ENCODE measurements at regions not wholly inside any gene's neighbourhood (a gene's known extent, or its start where the extent isn't known, plus 50 kb on each side); places are given as distances from the start of the nearest gene placed in this dataset.

DNA sequence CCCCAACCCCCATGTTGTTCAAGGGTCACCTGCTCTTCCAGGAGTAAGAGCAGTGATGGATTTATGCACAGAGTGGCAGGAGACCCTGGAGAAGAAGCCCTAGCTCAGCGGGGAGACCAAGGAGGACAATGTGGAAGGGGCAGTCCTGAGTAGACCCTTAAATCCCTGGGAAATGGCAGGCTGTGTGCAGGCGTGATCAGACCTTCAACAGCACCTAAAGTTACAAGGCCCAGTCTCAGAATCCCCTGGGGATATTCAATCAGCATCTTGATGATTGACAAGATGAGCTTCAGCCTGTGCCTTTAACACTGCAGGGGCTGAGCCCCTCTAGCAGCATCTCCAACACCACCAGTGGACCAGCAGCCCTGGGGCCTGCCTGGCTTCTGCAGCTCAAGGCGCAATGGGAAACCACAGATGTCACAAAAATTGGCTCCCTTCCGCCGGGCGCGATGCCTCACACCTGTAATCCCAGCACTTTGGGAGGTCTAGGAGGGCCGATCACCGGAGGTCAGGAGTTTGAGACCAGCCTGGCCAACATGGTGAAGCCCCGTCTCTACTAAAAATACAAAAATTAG, 60.4 kb downstream of the IRF2BP2 start:
- no peaks in the 10 kb centered on the region for H3K4me1 ChIP-seq (ENCODE audit: control insufficient read depth in 2 of 2, insufficient read depth in 2 of 2, low read length in 2 of 2)
- H3K79me2 ChIP-seq (ENCODE audit: control insufficient read depth, insufficient read depth, low read length), result no peaks in the 10 kb centered on the region
- TF ChIP-seq, protein P1, sequence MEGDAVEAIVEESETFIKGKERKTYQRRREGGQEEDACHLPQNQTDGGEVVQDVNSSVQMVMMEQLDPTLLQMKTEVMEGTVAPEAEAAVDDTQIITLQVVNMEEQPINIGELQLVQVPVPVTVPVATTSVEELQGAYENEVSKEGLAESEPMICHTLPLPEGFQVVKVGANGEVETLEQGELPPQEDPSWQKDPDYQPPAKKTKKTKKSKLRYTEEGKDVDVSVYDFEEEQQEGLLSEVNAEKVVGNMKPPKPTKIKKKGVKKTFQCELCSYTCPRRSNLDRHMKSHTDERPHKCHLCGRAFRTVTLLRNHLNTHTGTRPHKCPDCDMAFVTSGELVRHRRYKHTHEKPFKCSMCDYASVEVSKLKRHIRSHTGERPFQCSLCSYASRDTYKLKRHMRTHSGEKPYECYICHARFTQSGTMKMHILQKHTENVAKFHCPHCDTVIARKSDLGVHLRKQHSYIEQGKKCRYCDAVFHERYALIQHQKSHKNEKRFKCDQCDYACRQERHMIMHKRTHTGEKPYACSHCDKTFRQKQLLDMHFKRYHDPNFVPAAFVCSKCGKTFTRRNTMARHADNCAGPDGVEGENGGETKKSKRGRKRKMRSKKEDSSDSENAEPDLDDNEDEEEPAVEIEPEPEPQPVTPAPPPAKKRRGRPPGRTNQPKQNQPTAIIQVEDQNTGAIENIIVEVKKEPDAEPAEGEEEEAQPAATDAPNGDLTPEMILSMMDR (IDR thresholded peaks at IDR 0.05), result no peak
- TF ChIP-seq EZH2 (IDR thresholded peaks at IDR 0.05; ENCODE audit: borderline replicate concordance, insufficient read depth, low read depth, low read length, poor library complexity, severe bottlenecking), result no peak
- Mint-ChIP-seq H3K27me3 (peaks cover 14% of the 10 kb centered on the region), H3K27ac (no peak overlapping the region), H3K4me1 (no peaks in the 10 kb centered on the region), H3K9me3 (ENCODE audit: insufficient read depth) (no peaks in the 10 kb centered on the region), H3K4me3 (no peak overlapping the region)
- no peaks in the 10 kb centered on the region for H3K36me3 ChIP-seq (replicated peaks in 1 of 2; ENCODE audit: control extremely low read depth in 1 of 2, control insufficient read depth in 1 of 2, extremely low read depth in 1 of 2, insufficient read depth in 2 of 2, low read length in 1 of 2)
- no peak overlapping the region for H2AFZ ChIP-seq (ENCODE audit: insufficient read depth, low read depth, low read length, poor library complexity, severe bottlenecking)
- ATAC-seq (ENCODE audit: low read depth), result no peak
- H3K27ac ChIP-seq (ENCODE audit: low read length in 2 of 2), result no peak overlapping the region
- CTCF ChIA-PET, result interaction anchor here (0.6 kb wide), 1 partner anchor 43 kb away, joined by 3 read pairs; no protein-coding TSS in a partner anchor
- WGBS (ENCODE audit: insufficient coverage), result 96% methylated on average over 10 of the region's 10 CpGs
- no peak overlapping the region for H3K4me2 ChIP-seq (replicated peaks; ENCODE audit: low read depth, low read length, poor library complexity, severe bottlenecking)
- H4K20me1 ChIP-seq (ENCODE audit: control insufficient read depth, insufficient read depth, low read length, poor library complexity, severe bottlenecking), result no peaks in the 10 kb centered on the region
- H3K9me3 ChIP-seq (ENCODE audit: control extremely low read depth in 1 of 3, control insufficient read depth in 2 of 3, insufficient read depth in 1 of 3, low read length in 2 of 3), result no peaks in the 10 kb centered on the region
- intact Hi-C loops (cut with micrococcal nuclease), result no loop called here
- H3K9ac ChIP-seq (ENCODE audit: low read length), result no peak overlapping the region
- POLR2A ChIA-PET, result no interaction called here
- no peak overlapping the region for H3K4me3 ChIP-seq (ENCODE audit: control extremely low read depth in 1 of 5, extremely low read depth in 1 of 5, insufficient read depth in 1 of 5, low read depth in 2 of 5, low read length in 4 of 5)
- DNase-seq, result no peak
- peaks cover 0 to 4% (median 0%) of the 10 kb centered on the region in 4 experiments for H3K27me3 ChIP-seq (replicated peaks in 1 of 4; ENCODE audit: control extremely low read depth in 1 of 4, control insufficient read depth in 3 of 4, insufficient read depth in 4 of 4, low read length in 3 of 4)

DNA sequence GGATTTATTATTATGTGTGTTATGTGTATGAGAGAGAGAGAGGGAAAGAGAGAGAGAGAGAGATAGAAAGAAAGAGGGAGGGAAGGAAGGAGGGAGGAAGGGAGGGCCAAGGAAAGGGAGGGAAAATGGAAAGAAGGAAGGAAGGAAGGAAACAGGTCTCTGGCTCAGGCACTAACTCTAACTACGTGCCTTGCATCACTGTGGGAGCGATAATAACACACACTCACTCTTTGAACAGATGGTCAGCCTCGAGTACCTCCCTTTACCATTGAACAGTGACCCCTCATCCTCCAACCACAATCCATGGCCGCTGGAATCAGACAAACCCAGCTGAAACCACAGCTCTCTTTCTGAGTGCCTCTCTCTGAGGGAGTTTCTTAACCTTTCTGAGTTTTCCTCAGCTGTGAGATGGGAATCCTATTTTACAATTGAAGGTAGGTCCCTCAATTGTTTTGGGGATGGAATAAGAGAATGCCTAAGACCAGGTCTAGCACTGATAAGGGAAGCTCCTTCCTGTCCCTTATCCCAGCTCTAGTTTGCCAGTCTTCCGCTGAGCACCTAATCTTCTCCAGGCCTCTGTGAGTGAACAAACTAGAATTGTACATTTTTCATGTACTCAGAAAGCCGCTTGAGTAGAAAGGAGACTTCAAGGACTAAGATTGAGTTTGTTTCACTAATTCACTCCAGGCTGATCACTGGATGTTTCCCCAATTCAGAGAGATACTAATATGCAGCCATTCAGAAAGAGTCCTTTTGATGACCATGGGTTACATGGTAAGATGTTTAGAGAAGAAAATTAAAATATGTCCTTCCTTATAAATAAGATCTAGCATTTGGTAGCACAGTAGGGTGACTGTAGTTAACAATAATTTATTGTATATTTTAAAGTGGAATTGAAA, 62.8 kb downstream of the IRF2BP2 start:
- H3K4me2 ChIP-seq (replicated peaks; ENCODE audit: low read depth, low read length, poor library complexity, severe bottlenecking), result no peak overlapping the region
- ATAC-seq (ENCODE audit: low read depth), result no peak
- 100% methylated on average over 2 of the region's 6 CpGs for WGBS (ENCODE audit: insufficient coverage)
- no peaks in the 10 kb centered on the region for H3K79me2 ChIP-seq (ENCODE audit: control insufficient read depth, insufficient read depth, low read length)
- H3K4me3 Mint-ChIP-seq, result no peak overlapping the region
- DNase-seq, result no peak
- H3K27me3 ChIP-seq (replicated peaks in 1 of 4; ENCODE audit: control extremely low read depth in 1 of 4, control insufficient read depth in 3 of 4, insufficient read depth in 4 of 4, low read length in 3 of 4), result peaks cover 0 to 5% (median 0%) of the 10 kb centered on the region in 4 experiments
- no peaks in the 10 kb centered on the region for H3K36me3 ChIP-seq (replicated peaks in 1 of 2; ENCODE audit: control extremely low read depth in 1 of 2, control insufficient read depth in 1 of 2, extremely low read depth in 1 of 2, insufficient read depth in 2 of 2, low read length in 1 of 2)
- POLR2A ChIA-PET, result no interaction called here
- CTCF ChIA-PET, result no interaction called here
- no peaks in the 10 kb centered on the region for H3K9me3 Mint-ChIP-seq (ENCODE audit: insufficient read depth)
- H3K27ac ChIP-seq (ENCODE audit: low read length in 2 of 2), result no peak overlapping the region
- no peaks in the 10 kb centered on the region for H3K4me1 ChIP-seq (ENCODE audit: control insufficient read depth in 2 of 2, insufficient read depth in 2 of 2, low read length in 2 of 2)
- no peak overlapping the region for H3K27ac Mint-ChIP-seq
- no peaks in the 10 kb centered on the region for H4K20me1 ChIP-seq (ENCODE audit: control insufficient read depth, insufficient read depth, low read length, poor library complexity, severe bottlenecking)
- no peaks in the 10 kb centered on the region for H3K9me3 ChIP-seq (ENCODE audit: control extremely low read depth in 1 of 3, control insufficient read depth in 2 of 3, insufficient read depth in 1 of 3, low read length in 2 of 3)
- peaks cover 24% of the 10 kb centered on the region for H3K27me3 Mint-ChIP-seq
- no peaks in the 10 kb centered on the region for H3K4me1 Mint-ChIP-seq
- no peak overlapping the region for H3K9ac ChIP-seq (ENCODE audit: low read length)
- intact Hi-C loops (cut with micrococcal nuclease), result no loop called here
- H3K4me3 ChIP-seq (ENCODE audit: control extremely low read depth in 1 of 5, extremely low read depth in 1 of 5, insufficient read depth in 1 of 5, low read depth in 2 of 5, low read length in 4 of 5), result no peak overlapping the region
- no peak overlapping the region for H2AFZ ChIP-seq (ENCODE audit: insufficient read depth, low read depth, low read length, poor library complexity, severe bottlenecking)
- no peak for TF ChIP-seq EZH2 (IDR thresholded peaks at IDR 0.05; ENCODE audit: borderline replicate concordance, insufficient read depth, low read depth, low read length, poor library complexity, severe bottlenecking)
